Activated effector memory CD4-positive, alpha-beta T cell treated with anti-CD3 and anti-CD28 coated beads, Interleukin-2, amount 50 U/mL, for 16 hours (primary cell): ENCODE measurements at regions not wholly inside any gene's neighbourhood (a gene's known extent, or its start where the extent isn't known, plus 50 kb on each side); places are given as distances from the start of the nearest gene placed in this dataset.
"Not testable (repeated sequence)": the region's sequence is repeated elsewhere in the genome, so short reads cannot be mapped to it uniquely, and the experiment has no call there.

Experiments
- DNase-seq: peaks from one replicate; pipeline ENCODE4 v3.0.0-alpha.2; 2020

DNA sequence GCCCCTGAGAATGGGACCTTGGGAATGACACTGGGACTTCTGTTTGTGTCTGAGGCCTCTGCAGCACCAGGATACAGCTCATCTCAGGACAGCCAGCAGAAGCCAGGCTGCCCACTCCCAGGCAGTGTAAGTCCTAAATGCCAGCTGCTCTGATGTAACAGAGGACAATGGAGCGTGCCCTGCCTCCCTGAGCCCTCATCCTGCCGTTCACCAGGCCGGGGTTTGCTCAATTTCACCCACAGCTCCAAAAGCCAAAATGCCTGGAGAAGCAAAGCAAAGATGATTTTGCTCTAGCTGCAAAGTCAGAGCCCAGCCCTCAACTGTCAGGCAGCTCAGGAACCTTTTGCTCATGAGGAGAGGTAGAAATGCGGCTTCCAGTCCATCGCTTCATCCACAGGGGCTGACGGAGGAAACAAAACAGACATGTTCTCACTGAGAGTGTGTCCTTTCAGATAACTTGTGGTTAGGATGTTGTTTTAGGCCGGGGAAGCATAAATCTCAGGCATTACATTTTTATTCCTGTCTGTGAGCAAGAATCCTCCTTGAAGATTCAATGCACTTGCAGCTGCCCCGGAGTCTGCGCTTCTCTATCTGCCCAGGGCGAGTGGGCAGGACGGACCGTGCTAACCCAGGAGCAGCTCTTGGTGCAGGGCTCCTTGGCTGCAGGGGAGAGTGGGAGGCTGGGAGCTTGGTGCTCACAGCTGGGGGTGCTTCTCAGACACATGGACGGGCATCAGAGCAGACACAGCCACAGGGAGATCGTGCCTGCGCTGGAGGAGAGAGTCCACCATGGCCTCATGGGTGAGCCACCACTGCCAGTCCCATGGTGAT is 83.2 kb upstream of the CHST15 start:
- DNase-seq: no peak

- DNase-seq: no peak
Measured at GRCh38 chr10:124175701-124176348, 82.4 kb upstream of the CHST15 start.

GRCh38 chr10:124174673-124175645 is 81.6 kb upstream of the CHST15 start:
- DNase-seq: no peak

DNA sequence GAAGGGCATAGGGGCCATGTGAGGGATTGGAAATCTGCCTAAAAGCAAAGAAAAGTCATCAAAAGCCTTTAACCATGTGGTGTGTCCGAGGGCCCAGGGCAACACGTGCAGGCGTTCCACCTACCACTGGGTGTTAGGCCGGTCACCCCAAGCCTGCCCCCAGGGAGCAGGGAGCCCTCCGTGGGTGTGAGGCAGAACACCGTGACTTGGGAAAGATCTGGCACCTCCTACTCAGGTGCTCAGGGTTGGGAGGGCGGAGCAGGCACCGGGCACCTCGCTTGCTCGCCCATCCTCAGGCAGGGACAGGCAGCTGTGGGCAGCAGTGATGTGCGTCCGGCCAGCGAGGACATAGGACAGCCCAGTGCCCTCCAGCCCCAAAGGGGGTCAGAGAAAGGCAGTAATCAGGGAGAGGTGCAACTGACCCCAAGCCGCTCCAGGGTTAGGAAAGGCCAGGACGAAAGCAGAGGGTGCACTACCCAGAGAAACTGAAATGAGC is 80.7 kb upstream of the CHST15 start:
- no peak for DNase-seq

DNA sequence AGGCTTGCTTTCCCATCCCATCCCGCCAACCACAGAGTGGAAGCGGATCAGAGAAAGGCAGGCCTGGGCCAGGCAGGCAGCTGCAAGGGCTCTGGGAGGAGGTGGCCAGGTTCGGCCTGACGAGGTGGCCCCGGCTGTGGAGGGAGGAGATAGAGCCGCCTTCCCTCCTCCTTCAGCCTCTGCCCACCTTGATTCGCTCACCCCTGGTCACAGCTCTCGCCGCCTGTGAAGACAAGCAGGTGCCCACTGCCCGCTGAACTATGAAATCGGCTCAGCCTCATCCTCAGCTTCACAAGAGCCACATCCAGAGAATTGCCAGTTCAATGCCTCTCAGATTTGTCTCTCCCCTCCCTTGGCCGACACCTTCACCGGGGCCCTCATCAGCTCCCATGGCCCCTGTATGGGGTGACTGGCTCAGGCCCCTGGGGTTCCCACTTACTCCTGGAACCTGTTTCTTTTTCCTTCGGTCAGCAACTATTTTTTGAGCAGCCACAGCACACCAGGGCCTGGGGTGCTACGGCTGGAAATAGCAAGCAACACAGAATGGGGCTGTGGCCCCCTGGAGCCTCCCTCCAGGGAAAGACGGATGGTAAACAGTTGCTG is 80.0 kb upstream of the CHST15 start:
- no peak for DNase-seq

GRCh38 chr10:124172181-124172916 is 79.0 kb upstream of the CHST15 start:
- no peak for DNase-seq

DNA sequence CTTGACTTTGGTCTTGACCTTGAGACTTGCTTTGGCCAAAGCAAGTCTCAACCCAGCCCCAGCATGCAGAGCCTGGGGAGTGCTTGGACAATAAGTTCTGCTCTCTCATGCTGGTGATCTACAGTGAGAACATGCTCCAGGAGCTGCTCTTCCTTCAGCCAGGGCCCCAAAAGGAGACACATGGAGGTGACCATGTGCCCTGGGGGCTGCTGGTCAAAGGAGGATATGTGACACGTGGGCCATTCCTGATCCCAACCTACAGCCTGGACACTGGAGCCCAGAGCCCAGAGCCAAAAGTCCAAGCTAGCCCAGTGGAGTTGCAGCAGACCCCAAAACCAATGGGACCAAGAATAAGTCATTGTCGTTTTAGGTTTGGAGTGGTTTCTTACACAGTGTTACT is 78.2 kb upstream of the CHST15 start:
- DNase-seq: no peak

GRCh38 chr10:124170631-124171030 is 77.2 kb upstream of the CHST15 start:
- no peak for DNase-seq

DNA sequence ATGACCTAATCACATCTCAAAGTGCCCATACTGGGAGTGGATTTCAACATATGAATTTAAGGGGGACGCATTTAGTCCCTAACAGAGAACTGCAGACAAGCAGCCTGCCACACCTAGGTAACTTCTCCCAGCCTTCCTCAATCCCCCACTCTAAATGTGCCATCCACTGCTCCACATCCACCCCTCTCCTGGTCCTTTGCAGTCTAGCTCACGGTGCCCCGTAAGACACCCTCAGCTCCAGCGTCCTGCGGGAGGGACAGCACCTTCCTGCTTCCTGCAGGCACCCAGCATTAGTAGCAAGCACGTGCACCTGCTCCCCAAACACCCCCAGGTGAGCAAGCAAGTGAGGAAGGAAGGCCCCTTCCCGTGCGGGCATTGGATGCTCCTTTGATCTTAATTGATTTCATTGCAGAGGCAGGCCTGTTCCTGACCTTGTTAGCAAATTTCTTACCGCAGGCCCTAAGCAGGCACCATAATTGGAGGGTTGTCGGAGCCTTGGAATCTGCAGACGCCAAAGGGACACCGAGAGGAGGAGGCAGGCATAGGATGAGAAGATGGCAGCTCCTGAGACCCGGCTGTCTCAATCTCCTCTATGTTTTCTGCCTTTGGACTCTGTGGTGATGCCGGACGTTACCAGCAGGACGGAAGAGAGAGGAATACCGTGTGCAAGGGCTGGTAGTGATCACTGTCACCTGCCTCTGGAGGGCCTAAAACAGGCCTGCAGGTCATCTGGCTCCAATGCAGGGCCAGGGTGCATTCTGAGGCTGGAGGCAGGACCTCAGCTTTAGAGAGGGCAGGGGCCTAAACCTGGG is 75.8 kb upstream of the CHST15 start:
- peak; percentile 58 for DNase-seq

GRCh38 chr10:124168581-124168980 is 75.2 kb upstream of the CHST15 start:
- DNase-seq: no peak

- not testable (repeated sequence) for DNase-seq
Measured at GRCh38 chr10:124167925-124168324, 74.5 kb upstream of the CHST15 start.

GRCh38 chr10:124166431-124167125 is 73.2 kb upstream of the CHST15 start:
- DNase-seq: no peak

DNA sequence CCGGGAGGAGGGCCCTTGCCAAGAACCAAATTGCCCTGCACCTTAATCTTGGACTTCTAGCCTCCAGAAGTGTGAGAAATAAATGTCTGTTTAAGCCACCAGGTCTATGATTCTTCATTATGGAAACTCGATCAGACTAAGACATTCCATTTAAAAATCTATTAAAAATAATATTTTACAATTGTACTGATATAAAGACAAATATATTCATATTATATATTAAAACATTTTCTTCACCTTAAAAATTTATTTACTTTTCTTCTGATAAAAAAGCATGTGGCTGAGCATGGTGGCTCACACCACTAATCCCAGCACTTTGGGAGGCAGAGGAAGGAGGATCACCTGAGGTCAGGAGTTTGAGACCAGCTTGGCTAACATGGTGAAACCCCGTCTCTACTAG is 72.4 kb upstream of the CHST15 start:
- DNase-seq: no peak

GRCh38 chr10:124165311-124165710 is 71.9 kb upstream of the CHST15 start:
- no peak for DNase-seq

DNA sequence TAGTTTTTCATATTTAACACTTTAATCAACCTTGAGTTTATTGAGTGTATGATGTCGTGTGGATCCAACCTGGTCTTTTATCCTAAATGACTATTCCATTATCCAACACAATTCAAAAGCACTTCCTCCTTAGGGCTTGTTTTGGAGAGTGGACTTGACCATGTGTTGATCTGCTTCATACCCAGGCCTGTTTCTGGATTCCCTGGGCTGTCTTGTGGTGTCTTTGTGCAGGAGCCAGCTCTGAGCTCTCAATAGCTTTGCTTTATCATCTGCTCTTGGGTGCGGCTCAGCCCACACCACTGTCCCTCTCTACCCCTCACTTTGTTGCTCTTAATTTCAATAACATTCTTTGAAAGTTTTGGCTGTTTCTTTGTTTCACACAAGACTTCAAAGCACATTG is 70.9 kb upstream of the CHST15 start:
- no peak for DNase-seq

DNA sequence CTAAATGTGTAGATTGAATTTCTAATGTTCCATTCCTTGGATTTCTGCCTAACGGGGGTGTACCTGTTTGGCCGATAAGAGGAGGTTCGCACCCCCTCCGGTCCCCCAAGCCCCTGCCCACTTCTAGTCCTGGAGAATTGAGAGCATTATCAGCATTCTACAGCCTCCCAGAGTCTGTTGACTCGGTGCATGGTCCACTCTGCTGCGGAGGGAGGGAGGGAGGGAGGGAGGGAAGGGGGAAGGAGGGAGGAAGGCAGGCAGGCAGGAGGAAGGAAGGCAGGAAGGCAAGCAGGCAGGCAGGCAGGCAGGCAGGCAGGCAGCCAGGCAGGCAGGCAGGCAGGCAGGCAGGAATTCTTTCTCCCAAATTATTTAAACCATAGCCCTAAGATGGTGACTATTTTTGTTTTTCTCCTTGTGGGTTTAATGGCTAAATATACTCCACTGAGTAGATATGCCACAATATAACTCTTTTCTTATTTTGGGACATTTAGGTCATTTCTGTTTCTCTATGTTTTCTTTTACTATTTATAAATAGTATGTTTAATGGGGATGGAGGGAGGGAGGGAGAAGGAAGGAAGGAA is 69.5 kb upstream of the CHST15 start:
- no peak for DNase-seq

DNA sequence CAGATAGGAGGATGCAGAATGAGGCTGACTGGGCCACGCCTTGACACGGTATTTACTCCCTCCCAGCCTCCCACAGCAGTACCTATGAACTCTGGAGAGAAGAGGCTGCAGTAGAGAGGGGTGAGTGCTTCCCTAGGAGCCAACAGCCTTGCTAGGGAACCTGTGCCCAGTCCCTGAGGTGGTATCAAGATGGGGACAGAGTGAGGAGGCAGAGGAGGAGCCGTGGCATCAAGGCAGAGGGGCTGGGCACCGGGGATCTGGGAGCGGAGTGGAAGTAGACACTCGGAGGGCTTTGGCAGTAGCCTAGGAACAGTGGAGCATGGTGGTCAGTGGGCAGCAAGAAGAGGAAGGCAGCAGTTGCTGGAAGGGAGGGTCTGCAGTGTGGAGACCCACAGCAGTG is 68.7 kb upstream of the CHST15 start:
- DNase-seq: no peak

- no peak for DNase-seq
Measured at GRCh38 chr10:124161601-124162000, 68.2 kb upstream of the CHST15 start.

DNA sequence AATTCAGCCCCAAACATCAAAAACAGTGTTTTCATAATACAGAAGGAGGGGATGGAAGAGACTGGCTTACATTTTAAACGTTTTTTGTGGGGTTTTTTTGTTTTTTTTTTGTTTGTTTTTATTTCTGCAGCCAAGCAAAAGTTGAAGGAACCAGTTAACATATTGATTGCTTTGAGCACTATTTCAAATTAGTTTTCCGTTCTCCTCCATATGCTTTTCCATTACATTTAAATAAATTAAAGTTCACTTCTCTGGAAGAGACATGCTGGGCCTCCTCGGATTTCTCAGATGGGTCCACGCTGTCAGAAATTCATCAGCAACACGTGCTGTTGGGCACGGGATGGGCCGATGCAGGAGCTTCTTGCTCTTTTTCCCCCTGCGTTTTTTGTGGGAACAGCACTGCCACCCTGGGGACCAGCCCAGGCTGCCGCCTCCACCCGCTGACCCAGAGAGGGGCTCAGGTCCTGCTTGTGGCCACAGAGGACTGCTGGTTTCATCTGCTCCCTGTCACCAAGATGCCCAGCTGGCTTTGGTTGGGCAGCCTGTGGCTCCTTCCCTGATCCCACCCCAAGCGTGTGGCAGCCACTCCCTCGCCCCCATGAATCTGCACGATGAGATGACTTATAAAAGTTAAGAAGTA is 67.7 kb upstream of the CHST15 start:
- no peak for DNase-seq

GRCh38 chr10:124160176-124160575 is 66.8 kb upstream of the CHST15 start:
- no peak for DNase-seq
